NCI-H146 (cell line): ENCODE measurements at regions not wholly inside any gene's neighbourhood (a gene's known extent, or its start where the extent isn't known, plus 50 kb on each side); places are given as distances from the start of the nearest gene placed in this dataset.

Experiments used
- DNase-seq: peaks from one replicate; lab custom pipeline; 2025; lab: John Stamatoyannopoulos, UW

DNA sequence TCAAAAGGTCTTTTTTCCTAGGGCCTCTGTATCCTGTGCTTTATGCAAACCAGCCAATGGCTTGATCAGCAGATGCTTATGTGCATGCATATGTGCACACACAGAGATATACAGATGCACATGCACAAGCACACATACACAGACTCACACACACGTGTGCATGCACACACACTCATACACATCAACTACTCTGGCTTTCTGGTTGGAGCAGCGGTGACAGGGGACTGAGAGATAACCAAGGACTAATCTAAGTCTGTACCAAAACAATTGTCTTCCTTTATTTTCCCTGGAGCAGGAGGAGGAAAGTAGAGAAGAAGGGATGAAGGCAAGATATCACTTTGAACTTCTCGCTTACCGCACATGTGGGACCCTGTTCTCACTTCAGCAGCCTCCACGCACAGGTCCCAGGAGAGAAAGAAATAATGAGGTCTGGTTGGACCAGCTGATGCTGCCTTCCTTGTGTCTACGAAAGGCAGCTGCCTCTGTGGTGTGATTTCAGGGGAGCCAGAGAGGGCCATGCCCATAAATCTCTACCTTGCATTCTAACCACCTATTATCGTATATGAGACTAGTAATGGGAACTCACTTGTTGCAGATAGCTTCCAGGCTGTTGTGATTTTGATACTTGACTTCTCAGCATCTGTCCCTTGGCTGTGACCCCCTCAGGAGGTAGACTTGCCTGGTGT is 338.0 kb downstream of the EN1 start:
- DNase-seq, result no peak

DNA sequence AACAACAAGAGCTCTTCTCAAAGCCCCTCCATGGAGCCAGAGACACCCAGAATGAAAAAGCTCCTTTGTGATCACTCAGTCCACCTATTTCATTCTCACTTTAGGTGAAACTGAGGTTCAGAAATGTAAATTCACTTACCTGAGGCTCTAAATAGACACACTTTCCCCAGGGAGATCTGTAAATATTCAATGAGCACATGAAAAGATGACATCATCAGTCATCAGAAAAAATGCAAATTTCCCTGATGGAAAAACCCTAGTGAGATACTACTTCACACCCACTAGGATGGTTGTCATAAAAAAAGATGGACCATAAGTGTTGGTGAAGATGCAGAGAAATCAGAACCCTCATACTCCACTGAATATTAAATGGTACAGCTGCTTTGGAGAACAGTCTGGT is 339.2 kb downstream of the EN1 start:
- no peak for DNase-seq

DNA sequence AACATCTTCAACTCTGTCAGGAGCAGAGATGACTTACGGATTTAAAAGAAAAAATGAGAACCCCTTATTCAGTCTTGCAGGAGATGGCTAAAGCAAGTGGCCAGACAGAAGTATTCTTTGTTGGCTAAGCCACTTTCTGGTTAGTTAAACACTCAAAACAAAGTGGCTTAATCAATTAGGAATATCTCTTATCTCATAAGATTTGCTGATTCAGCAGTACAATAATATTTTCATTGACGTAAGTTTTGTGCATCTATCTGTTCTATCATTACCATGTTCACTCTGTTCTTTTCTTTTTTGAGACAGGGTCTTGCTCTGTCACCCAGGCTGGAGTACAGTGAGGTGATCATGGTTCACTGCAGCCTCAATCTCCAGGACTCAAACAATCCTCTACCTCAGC is 342.0 kb downstream of the EN1 start:
- no peak for DNase-seq

DNA sequence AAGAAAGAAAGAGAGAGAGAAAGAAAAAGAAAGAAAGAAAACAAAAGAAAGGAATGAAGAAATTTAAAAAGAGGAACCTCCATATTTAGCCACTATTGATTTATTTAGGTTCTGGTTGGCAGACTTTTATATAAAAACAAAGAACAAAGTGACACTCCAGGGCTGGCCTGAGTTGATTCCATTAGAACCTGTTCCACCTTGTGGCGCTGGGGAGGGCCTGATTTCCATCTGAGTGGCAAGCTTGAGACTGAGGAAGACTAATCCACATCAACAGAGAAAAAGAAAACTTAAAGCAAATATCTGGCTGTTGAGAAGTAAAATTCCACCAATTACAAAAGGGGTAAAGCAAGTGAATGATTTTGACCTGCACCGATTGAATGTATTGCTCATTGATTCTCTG is 345.3 kb downstream of the EN1 start:
- no peak for DNase-seq

DNA sequence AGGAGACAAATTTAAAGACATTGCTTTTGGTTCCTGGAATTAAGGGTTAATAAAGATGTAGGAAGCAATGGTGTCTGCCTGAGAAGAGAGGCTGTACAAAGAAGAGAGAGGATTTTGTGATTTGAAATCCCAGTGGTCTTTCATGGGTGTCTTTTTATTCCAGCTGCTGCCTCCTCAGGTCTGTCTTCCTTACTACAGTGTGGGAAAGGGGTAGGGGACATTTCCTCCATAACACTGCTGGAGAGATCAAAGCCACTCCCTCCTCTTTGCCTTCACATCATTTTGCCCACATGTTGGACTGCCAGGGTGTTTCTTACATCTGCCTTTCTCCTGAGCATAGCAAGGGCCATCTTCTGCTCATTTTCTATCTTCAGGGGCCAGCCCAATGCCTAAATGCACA is 348.5 kb downstream of the EN1 start:
- no peak for DNase-seq

DNA sequence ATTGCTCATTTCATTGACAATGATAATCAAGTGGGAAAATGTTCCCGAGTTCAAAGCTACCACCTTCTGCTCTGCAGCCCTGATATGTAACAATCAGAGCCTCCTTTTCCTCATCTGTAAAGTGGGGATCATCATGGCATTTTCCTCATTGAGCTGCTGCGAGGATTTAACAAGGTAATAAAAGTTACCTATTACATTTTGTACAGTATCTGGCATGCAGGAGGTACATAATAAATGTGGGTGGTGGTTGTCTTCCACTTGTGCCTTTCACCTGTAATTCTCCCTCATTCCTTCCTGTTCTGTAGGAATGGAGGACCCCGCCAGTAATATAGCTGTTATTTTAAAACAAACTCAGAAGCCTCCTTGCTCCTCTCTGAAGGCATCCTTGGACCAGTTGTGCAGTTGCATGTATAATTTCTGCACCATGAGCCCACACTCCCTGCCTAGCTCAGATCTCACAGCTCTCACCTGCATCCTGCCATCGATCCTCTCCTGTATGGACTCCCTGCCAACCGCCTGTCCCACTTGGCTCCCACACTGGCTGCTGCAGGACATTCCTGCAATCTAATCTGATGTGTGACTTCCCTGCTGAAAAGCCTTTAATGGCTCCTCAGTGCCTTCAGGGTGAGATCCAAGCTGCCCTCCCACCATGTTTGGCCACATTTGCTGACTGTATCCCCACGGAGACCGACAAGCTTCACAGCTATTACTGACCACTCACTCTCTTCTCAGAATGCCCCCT is 350.4 kb downstream of the EN1 start:
- DNase-seq, result no peak

DNA sequence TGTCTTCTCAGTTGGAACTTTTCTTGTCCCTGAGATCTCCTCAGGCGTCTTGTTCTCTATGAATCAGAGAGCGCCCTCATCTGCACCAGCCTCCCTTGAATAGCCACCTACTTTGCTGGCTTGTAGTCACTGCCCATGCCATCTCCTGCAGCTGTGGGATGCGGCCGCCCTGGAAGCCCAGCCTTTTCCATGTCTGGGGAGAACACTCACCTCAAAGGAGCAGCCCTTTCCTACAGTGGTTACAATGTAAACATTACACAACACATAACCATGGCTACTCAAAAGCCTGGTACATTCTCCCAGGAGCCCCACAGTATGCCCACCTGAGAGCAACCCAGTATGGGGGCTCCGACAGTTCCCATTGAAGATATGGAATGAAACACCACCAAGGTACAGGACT is 351.0 kb downstream of the EN1 start:
- DNase-seq, result no peak

DNA sequence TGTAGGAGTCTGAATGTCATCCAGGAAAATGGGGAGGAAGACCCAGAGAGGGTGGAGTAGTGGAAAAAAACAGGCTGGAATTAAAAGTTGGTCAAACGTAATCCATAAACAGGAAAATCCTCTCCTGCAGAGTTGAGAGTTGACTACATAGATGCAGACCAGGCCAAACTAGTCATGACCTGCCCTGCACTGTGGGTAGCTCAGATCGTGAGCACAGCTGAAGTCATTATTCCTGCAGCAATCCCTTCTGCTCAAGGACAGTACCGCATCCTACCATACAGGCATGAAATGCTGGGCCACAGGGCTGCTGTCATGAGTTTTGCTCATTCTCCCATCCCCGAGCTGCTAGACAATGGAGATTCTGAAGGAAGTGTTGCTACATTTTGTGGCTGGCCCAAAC is 352.2 kb downstream of the EN1 start:
- DNase-seq, result no peak

DNA sequence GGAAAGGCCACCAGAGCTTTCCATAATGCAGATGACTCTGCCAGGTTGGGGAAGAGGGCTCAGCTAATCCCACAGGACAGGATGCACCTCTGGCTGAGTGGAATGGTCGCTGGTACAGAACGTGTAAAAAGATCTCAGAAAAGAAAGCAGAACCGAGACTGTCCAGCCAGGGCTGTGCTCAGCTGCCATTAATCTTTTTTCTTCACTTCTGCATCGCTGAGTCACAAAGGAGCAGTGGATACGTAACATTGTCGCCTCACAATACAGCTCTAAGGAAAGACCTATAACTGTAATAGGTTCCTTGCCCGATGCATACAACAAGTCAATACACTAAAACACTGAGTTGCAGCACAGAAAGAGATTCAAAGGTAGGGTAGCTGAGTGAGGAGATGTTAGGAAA is 354.2 kb downstream of the EN1 start:
- no peak for DNase-seq

DNA sequence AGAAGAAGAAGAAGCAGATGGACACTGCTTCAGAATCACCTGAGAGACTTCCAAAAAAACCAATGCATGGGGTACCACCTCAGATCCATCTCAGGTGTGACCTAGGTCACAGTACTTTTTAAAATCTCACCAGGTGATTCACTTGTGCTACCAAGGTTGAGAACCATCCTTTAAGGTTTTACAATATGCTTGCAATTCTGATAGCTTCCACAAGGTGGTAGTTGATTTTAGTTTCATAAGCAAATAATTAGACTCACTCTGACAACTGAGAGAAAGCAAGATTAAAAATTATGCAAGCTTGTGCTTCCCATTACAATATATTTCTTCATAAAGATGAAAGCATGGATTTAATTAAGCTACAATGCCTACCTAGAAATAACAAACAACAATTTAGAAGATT is 355.1 kb downstream of the EN1 start:
- DNase-seq, result no peak

DNA sequence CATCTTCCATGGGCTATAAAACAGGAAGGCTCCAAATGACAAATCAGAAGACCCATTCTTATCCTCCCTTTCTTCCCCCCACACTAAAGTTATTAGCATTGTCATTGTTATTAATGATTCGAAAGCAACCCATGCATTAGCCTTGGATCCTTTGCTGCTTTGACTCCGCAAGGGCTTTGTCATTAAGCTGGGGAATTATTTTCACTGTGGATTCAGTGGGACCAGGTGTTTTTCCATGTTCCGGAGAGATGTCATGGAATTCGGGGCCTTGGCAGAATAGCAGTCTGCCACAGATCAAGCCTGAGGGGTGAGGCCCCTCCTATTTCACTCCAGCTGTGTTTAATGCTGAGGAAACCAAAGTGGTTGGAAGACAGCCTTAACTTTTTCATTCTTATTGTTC is 357.1 kb downstream of the EN1 start:
- no peak for DNase-seq

DNA sequence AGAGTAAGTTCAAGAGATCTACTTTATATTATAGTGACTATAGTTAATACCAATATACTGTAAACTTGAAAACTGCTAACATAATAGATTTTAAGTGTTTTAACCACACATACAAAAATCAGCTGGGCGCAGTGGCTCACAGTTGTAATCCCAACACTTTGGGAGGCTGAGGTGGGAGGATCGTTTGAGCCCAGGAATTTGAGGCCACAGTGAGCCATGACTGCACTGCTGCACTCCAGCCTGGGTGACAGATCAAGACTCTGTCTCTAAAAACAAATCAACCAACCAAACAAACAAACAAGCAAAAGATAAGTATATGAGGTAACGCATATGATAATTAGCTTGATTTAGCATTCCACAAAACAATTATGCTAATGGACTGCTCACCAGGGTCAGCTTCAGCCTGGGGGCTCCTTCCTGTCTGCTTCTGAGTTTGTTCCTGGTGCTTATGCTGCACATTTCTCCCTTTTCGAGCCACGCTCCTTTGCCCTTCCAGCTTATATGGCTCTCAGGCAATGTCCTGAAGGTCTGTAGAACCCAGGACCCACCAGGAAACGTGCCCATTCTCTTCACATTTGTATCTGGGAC is 357.6 kb downstream of the EN1 start:
- DNase-seq, result no peak

DNA sequence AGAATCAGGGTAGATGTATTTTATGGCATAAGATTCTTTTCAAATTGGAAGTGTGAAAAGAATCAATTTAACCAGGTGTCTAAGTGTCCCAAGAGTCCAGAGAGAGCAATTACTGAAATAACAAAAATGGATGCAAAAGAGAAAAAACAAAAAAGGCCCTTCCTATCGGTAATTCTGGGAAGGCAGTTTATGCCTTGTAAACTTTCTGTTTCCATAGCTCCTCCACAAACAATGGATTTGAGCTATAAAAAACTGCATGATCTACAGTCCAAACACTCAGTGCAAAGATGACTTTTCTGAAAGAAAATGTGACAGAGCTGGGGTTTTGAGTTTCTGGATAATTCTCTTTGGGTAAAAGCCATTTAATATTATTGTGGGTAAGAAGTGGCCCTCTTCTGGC is 366.1 kb downstream of the EN1 start:
- no peak for DNase-seq

DNA sequence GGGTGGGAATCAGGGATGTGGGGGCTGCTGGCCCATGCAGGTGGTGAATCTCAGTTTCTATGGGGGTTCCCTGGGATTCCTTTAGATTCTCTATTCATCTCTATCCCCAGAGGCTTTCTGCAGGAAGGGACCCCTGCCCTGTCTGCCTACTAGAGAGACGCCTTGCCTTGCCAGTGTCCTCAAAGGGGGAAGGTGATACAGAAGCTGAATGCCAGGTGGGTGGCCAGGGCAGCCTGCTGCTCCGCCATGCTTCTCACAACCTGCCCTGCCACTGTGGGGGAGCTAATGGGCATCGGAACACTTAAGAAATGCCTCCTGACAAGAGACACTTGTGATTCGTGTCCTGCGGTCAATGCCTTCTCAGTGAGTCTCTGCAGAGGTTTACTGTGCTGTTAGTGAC is 368.4 kb downstream of the EN1 start:
- DNase-seq, result no peak

DNA sequence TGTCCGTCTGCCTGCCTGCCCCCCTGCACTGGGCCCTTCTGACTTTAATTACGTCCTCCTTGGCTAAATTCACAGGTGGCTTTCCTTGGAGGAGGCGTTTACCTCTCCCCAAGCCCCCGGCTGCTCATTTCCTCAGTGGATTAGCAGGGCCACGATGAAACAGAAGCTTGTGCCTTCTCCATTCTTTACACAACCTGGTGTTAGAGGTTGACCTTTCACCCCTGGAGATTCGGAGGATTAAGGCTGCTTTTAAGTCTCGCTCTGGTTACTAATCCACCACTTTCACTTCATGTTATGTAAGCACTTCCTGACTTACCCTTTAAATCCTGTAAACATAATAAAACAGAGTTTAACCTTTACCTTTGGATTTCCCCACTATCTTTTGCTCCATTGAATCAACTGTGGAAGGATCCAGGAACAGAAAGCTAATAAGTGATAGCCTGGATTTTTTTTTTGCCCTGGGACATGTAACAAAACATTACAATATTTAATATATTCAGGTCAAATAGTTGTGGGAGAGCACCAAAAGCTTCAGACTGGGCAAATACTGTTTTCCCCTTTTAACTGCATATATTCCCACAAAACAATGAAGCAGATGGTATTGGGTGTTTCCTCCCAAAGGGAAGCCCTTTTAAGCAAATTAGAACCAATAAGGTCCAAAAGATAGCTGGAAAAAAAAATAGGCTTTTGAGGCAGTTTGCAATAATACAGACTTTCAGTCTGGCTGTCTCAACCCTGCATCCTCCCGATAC is 370.2 kb downstream of the EN1 start:
- no peak for DNase-seq

DNA sequence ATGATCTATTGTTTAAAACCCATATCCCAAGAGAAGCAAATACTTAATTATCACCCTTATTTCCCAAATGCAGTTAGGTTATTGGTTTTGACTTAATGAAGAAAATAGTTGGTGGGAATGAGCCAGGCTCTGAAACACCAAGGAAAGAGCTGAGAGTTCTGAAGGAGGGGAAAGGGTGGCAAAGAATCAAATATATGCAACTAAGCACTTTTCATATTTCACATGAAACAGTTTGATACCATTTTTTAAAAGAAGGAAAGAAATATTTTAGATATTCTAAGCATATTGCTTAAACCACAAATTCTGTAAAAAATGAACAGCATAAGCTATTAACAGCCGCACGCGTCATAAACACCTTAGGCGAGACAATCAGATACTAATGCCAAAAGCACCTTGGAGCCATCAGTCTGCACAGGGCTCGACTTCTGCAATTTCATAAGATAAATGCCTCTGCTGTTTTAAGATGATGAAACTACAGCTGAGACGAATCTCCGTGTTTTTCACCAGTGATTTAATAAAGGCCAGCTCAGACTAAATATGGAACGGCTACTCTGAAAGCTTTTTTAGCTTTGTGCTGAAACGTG is 371.7 kb downstream of the EN1 start:
- no peak for DNase-seq

DNA sequence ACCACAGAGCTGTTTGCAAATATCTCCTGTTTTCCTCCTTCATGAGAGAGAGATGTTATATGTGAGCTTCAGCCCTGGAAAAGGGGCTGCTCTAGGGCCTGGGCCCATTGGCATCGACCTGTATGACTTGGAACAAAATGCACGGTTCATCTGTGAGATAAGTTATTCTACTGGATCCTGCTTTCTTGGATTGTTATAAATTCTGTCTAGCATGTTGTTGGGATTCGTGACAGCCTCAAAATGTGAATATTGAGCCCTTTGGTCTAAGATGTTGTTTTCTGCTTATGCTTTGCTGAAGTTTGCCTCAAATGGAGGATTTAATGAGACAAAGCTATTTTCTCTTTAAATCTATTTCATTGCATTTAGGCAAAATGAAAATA is 372.9 kb downstream of the EN1 start:
- no peak for DNase-seq

DNA sequence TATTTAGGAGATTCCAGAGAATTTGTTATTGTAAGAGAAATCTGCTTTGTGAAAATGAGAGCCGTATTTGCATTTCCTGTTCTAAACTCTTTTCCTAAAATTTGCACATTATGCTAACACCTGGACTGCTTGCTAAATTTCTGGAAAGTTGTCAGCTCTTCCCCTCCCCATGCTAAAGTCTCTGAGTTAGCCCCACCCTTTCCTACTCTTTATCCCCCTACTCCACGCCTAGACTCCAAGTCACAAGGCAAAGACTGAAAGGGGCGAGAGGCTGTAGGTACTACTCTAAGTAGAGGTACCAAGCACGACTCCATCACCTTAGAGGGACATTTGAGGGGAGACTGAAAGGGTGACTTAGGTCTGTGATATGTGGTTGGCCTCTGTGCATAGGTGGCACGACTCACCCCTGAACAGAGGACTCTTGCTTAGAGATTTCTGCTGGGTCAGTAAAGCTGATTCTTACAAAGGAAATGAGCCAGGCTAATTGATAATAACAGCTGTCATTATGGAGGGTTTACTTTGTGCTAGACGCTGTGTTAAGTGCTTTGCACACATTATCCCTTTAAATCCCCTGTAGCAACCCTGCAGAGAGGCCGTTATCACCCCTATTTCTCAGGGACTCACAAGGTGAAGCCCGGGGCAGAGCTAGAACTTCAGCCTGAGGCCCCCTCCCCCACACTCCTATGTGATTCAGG is 373.5 kb downstream of the EN1 start:
- peak; percentile 26 for DNase-seq

DNA sequence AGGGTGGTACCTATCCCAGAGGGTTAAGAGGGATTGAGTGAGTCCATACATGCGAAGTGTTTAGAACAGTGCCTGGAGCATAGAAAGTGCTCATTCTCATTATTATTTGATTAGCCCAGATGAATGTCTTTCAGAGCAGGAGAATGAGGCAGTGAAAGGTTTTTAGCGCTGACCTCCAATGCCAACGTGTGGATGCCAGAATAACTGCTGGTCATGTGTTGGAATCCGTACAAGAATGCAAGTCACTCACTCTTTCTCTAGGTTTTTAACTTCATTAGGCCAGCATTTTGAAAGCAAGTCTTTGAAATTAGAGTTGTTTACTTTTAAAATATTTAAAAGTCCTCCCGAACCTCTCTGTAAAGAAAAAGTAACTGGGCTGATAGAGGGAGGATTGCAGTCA is 374.2 kb downstream of the EN1 start:
- no peak for DNase-seq

DNA sequence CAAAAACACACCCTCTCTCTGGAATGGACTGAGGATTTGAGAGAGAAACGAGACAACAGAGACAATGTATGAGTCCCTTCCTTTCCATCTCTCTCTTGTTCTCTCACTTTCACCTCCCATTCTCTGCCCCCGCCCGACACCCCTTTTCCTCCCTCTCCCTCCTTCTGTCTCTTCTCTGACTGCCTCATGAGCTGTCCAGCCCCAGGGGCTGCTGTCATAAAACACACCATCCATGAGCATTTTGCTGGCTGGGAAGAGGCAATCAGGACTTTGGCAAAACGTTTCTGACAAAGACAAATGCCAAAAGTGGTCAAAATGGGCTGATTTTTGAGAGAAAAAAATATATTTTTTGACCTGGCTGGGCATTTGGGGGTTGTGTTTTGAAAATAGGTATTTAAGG is 377.2 kb downstream of the EN1 start:
- no peak for DNase-seq

DNA sequence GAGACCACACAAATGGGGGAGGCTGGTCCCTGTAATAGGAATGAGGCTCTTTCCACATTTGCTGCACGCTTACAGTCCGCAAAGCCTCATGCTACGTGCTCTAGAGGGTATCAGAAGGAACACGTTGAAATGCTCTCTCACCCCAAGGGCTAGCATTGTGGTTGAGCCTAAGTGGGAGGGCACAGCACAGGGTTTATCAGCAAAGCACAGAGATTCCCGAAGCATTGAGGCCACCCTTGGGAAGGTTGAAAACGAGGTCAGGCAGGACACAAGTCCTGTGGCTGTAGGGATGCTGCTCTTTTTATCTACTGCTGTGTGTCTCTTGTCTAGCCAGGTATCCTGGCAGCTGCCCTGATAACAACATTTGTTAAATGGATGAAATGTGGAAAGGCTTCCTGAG is 378.3 kb downstream of the EN1 start:
- no peak for DNase-seq
